HG03378 (cell line): ENCODE measurements at regions not wholly inside any gene's neighbourhood (a gene's known extent, or its start where the extent isn't known, plus 50 kb on each side); places are given as distances from the start of the nearest gene placed in this dataset.

Source experiments
- ATAC-seq: cut with Tn5 transposase; IDR thresholded peaks from one replicate; pipeline ENCODE4 v1.9.1; 2021; ENCODE audit warnings: mild to moderate bottlenecking, moderate library complexity; ENCODE audit not compliant: unreplicated experiment

DNA sequence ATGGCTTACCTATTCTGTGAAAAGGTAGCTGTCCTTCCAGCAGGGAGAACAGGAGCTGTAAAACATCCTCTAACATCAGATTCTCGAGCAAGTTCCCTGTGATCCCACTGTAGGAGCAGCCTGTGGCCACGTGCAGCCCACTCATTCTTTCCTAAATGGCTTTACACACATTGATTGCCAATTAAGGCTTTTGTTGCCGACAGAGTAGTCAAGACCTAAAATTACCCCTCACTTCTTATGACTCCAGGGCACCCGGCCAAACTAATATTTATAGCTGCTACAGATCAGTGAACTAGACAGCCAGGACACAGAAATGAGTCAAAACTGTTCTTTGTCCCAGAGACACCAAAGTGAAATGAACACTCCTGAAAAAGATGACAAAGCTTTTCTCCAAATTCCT, 832.1 kb downstream of the SORCS3 start:
- no peak for ATAC-seq

DNA sequence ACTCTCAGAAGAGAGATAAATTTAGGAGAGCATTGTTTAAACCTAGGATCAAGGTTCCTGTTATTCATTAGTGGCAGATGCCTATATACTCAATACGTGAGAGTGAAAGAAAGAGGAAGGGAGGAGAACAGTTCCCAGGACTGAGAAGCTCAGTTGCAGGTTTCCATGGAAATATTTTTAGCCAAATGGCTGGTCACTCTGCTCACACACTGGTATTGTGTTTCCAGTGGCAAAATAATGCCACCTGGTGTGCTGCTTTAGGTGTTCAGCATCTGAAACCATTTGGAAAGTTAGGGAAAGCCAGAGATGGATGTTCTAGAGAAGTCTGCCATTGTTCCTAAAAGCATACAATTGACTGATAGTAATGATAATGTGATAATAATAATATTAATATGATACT, 827.7 kb downstream of the SORCS3 start:
- no peak for ATAC-seq

DNA sequence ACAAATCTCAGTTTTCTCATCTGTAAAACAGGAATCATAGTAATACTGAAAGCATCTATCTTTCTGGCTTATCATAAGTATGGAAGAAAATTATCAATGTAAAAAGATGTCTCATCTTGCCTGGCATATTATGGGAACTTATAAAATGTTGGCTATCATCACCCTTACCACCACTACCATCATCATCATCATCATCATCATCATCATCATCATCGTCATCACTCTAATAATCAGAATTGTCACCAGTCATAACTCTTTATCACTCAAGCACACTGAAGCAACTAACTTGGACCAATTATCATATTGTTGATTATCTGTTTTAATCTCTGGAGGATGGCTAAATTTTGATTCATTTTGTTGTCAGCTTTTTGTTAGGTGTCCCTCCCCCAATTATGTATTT, 825.4 kb downstream of the SORCS3 start:
- ATAC-seq: no peak

DNA sequence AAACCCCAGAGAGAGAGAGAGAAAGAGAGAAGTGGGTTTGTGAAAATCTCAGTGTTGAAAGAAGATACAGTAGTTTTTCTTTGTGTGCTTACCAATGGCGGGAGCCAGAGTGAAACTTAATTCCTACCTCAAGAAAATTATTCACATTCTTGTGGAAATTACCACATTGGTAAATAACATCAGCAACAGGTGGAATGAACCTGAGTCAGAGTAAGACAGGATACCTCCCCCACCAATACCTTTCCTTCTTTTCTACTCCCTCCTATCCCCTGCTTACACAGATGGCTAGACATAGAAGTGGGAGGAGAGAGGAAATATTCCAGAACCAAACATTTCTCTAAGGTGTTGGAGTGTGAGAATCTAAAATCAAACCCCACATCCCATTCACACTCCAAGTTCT, 793.9 kb downstream of the SORCS3 start:
- no peak for ATAC-seq

DNA sequence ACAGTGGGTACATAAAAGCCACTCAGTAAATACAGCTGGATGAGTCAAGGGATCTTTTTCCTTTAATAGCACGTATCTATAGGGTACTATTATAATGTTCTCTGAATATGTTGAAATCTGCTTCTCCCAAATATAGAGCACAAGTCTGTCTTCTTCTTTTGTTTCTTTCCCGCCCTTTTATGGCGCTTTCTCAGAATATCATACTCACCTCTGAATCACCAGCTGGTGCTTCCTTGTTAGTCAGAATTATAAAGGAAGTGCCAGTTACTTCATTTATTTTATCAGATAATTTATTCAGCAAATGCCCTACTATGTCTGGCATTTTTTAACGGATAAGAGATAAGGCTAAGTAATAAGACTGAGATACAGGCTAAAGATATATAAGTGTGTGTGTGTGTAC, 772.9 kb downstream of the SORCS3 start:
- ATAC-seq: no peak

DNA sequence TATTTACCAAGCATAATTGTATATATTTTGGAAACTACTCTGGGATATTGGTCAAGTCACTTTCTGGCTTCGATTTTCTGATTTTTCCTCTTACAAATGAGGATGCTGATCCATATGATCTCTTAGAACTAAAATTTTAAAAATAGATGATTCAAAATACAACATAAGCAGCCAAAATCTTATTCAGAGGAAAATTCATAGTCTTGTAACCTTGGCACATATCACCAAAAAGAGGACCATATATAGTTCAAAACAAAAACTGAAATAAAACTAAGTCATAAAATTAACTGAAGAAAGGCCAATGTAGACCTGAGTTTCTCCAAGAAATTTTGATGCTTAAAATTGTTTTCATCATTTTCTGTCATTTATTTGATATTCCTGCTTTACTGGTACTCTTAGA, 768.3 kb downstream of the SORCS3 start:
- ATAC-seq: no peak

DNA sequence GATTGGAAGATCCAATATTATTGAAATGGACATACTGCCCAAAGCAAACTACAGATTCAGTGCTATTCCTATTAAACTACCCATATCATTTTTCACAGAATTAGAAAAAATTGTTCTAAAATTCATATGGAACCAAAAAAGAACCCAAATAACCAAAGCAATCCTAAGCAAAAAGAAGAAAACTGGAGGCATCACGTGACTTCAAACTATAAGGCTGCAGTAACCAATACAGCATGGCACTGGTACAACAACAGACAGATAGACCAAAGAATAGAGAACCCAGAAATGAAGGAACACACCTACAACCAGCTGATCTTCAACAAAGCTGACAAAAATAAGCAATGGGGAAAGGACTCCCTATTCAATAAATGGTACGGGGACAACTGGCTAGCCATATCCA, 765.4 kb downstream of the SORCS3 start:
- ATAC-seq: no peak

DNA sequence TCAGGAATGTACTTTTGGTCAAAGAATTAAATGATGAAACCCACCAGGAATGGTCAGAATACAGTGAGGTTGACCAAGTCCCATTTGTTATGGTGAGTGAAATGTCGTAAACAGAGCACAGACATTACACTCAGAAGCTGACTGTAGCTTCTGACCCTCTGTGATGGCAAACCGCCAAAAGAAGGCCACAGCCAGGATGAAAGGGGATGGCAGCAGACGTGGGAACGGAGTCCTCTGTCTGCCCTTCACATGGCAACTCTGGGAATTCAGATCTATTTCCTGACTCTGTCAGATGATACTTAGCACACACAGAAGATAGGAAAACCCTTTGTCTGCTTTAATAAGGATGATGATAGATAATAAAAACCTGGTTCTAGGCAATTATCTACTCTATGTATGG, 757.1 kb downstream of the SORCS3 start:
- ATAC-seq: no peak

DNA sequence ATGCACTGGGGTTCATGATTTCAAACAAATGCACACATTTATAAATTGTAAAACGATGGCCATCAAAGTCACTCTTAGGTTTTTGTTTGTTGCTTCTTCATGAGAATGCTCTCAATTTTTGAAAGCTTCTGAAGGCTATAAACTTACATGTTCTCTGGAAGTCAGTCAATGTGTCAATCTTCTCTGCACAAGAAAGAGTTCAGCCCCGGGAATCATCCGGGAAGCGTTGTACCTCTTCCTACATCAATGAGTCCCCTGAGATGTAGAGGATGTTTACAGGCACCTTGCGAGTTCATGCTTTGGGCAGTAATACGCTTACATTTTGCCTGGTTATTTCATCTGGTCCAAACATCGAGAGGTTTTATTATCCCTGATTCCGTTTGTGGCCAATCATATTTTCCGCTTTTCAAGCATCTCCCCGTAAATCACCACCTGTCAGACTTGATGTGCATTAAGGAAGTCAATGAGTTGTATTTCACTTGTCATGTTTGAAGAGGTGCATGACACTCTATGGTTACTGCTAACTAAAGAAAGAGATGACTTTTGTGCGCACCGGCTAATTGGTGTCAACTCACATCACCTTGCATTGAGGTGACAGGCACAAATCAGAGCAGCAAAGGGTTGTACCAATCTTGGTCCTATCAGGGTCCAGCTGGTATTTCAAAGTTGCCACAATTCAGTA, 750.7 kb downstream of the SORCS3 start:
- no peak for ATAC-seq

DNA sequence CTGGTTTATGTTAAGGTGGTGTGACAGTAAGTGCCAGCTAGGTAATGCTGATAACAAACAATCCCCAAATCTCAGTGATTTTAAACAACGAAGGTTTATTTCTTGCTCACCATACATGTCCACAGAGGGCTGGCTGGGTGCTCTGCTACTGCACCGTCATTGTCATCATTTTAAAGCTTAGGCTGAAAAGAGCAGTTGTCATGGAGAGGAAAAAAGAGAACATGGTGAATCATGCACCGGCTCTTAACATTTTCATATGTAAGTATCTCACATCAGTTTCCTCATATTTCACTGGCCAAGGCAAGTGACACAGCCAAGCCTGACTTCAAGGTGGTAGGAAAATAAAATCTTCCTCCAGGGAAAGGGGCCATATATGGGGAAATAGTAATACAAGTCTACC, 746.9 kb downstream of the SORCS3 start:
- ATAC-seq: no peak

DNA sequence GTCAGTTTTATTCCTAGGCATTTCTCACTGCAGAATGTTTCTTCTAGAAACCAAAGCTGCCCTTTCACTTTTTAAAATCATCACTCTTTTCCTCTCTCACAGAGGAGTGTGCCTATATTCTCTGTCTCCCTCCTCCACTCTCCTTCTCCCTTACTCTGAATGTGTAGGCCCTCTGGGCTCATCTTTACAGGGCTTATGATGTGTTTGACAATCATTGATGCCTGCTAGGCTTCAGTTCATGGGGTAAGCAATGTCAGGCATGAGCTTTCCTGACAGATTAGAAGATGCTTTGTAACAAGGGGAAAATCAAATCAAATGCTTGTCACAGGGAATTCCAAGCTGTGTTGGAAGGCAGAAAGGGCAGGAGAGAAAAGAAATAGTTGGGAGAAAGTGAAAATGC, 742.9 kb downstream of the SORCS3 start:
- no peak for ATAC-seq

DNA sequence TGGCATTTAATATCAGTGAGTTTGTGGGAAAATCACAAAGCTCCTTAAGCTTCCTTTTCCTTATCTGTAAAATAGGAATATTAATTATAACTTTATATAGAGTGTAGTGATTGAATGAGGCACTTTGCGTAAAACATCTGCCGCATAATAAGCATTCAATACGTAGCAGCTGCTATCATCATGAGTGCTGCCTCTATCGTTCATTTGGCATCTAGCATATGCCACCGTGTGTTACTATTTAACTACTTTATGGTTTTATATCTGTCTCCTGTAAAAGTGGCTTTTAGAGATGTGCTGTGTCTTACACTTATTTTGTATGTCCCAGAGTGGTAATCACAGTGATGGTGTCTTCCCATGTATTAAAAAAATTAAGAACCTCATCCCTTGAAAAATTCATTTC, 729.6 kb downstream of the SORCS3 start:
- ATAC-seq: no peak

DNA sequence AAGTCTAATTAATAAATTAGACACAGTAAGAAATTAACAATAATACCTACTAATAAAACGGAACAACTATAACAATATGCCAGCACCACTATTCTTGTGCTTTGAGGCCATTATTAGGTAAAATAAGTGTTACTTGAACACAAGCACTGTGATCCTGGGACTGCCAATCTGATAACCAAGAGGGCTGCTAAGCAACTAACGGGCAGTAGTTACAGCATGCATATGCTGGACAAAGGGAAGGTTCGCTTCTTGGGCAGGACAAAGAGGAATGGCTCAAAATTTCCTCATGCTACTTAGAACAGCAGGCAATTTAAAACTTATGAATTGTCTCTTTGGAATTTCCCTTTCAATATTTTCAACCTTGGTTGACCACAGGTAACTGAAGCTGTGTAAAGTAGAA, 718.6 kb downstream of the SORCS3 start:
- no peak for ATAC-seq

DNA sequence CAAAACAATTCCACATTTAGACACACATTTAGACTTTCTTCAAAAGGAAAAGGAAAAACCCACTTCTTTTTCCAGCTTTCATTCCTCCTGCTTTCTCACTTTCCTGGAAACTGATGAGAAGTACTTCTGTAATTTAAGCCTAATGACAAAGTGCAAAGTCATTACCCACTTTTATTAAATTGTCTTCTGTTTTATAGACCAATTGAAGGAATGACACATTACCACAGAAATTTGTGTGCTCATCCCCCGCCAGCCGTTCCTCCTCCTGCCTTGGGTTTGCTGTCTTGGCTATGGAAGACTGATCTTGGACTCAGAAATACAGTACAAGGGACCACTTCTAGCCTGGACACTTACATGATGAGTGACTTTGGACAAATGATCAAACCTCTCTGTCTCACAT, 717.8 kb downstream of the SORCS3 start:
- ATAC-seq: no peak

DNA sequence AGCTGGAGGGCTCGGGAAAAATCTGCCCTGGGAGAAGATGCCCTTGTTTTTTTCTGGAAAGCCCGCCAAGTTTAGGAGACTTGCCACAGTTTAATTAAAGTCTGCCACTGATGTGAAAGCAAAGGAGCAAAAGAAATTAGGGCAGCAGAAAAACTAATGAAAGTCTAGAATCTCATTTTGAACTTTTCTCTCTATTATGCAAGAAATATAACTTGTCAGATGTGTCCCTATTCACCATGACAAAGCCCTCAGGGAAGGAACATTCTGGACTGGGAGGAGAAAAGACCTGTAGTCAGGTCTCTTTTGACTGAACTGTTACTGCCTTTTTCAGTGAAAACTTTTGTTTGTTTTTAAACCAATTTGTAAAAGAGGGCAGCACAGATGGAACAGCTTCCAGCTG, 715.5 kb downstream of the SORCS3 start:
- no peak for ATAC-seq

DNA sequence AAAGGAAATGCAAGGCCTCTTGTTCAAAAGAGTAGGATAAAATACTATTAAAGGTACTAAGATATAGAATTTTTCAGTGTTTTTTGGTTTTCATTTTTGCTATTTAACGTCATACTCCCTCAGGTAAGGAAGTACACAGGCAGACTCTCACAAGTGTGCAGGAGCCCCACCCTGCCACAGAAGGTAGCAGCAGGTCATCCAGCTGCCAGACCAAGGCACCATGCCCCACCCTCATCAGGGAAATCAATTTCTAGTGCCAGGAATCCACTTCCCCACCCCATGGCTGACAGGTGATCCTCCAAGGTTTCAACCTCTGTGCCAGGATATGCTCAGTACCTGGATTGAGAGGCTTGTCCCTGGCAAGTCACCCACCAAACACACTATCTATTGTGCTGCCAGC, 712.9 kb downstream of the SORCS3 start:
- ATAC-seq: no peak

DNA sequence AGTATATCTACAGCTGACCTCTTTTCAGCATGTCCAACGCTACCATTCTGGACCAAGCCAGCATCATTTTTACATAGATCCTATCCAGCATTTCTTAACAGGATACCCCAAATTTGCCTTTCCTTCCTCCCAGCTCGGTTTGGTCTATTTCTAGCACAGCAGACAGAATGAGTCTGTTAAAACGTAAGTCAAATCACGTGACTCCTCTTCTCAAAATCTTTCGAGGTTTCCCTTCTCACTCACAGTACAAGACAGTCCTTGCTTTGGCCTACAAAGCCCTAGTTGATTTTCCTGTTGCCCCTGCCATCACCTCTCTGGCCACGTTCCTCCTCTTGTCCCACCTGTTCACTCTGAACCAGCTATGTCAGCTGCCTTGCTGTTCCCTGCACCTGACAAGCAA, 711.7 kb downstream of the SORCS3 start:
- no peak for ATAC-seq

DNA sequence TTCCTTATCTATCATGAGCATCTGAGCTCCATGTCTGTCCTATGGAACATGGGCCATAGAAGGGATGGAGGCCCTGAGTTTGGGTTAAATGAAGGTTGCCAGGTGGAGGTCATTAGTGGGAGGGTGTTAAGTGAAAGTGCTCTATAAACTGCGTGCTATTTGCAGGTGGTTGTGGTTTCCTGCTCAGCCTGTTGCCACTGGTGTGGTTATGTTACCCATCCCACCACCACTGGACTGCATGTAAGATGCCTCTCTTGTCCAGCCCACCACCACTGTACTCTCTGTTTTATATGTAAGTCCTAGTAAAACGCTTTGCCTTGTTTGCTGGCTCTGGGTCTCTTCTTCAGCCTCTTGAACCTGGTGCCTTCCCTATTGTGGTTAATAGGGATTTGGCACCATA, 711.2 kb downstream of the SORCS3 start:
- no peak for ATAC-seq

DNA sequence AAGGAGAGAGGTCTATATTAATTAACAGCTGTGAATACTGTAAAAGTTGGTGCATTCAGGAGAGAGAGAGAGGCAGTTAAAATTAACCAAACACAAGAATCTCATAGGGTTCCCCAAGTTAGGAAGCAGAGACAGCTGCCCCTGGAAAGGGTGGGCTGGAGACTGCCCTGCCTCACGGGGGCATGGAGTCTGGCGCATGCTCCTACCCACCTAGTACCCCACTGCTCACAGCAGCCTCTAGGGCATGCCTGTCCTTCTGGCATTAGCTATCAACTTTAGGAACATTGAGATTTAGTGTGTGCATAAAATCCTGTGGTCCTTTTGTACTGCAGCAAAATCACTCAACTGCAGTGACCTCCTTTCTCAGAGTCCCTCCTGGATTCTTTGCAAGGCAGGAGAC, 710.1 kb downstream of the SORCS3 start:
- no peak for ATAC-seq

DNA sequence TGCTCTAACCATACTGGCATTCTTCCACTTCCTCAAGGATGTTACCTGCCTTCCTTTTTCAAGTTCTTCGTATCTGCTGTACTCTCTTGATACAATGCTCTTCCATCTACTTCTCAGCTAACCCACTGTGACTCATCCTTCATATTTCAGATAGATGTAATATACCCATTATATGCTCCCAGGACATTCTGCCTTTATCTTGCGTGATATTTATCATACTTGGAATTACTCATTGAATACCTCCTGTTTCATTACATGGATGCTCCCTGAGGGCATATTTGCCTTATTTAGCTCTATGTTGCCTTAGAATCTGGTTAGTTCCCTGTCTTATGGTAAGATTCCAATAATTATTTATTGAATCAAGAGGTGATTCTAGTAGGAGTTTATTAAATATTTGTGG, 706.4 kb downstream of the SORCS3 start:
- ATAC-seq: no peak

DNA sequence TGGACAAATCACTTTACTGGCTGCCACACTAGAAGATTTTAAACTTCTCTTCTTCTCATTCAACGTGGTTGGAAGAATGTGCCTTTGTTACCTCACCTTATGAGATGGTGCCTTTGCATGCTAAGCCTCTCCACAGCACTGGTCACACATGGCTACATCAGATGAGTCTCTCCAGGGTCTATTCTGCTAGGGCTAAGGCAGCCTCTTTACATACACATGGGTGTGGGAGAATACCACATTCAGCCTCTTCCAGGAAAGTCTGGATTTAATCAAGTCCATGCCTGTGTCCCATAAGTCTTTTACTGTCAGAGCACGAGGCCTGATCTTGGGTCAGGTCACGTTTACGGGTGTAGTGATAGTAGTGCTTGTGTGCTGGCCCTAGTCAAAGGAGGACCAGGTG, 701.5 kb downstream of the SORCS3 start:
- no peak for ATAC-seq

DNA sequence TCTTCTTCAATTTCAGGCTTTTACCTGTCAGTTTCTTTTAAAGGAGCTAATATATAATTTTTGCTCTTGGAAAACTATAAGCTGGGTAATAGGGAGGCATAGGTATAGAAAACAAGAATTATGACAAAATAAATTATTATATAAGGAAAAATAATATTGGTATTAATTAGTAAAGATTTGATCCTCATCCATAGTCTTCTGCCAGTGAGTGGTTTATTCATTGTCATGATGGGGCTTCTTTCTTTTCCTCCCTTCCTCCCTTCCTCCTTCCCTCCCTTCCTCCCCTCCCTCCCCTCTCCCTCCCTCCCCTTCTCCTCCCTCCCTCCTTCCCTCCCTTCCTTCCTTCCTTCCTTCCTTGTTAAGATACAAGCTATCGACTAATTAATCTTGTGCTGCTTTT, 698.6 kb downstream of the SORCS3 start:
- no peak for ATAC-seq

DNA sequence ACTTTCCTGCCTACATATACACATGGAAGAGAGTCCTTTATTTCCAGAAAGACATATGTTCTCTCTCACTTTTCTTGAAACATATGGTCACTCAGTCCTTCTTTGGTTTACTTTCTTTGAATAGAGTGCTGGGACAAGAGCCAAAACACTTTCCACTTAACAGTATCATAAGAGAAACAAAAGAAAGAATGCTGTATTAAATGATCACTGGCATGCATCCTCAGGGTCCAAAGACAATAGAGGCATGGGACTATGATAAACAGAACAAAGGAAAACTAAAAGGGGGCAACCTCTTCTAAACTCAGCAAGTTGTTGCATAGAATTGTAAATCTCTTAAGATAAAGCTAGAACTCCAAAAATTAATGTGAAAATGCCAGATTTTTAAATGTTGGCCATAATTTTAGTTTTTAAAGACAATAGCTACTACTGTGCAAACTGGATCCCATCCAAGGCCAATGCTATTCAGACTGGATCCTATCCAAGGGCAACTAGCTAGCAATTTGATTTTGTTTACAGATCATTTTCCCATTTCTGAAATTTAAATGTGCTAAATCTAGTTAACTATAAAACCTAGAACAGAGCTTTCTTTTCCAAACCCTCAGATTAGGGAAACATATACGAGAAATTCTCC, 687.5 kb downstream of the SORCS3 start:
- no peak for ATAC-seq
